Liver (tissue), 3 donors: ENCODE measurements at regions not wholly inside any gene's neighbourhood (a gene's known extent, or its start where the extent isn't known, plus 50 kb on each side); places are given as distances from the start of the nearest gene placed in this dataset.

Experiments
- CTCF ChIP-seq: fragments of 150-350 bp; IDR thresholded peaks from 2 replicates; pipeline ENCODE4 v1.5.1; 2017; ENCODE audit warnings: improper control_type of control experiment, low read depth, low read length; ENCODE audit not compliant: missing input control
- EGR1 ChIP-seq, 2 donors: IDR thresholded peaks; 2 replicates each; pipeline ENCODE4 v1.6.1; 2016 to 2018; ENCODE audit warnings: antibody characterized with exemption in 2 of 2, low read depth in 2 of 2
- GABPA ChIP-seq, 2 donors: IDR thresholded peaks in 1 of 2; conservative IDR thresholded peaks in 1 of 2; 2 replicates each; pipeline ENCODE4 v1.6.1; 2016; ENCODE audit warnings: antibody characterized with exemption in 2 of 2, mild to moderate bottlenecking in 1 of 2, moderate library complexity in 1 of 2
- JUND ChIP-seq, 2 donors: IDR thresholded peaks; 2 replicates each; pipeline ENCODE4 v1.6.1; 2016; ENCODE audit warnings: antibody characterized with exemption in 2 of 2
- RAD21 ChIP-seq, 2 donors: IDR thresholded peaks; 2 replicates each; pipeline ENCODE4 v1.6.1; 2016; ENCODE audit warnings: antibody characterized with exemption in 2 of 2, mild to moderate bottlenecking in 2 of 2
- REST ChIP-seq: IDR thresholded peaks from 2 replicates; pipeline ENCODE4 v1.6.1; 2016; ENCODE audit warnings: antibody characterized with exemption, mild to moderate bottlenecking
- RXRA ChIP-seq, 2 donors: IDR thresholded peaks; 2 replicates each; pipeline ENCODE4 v1.6.1; 2017 to 2018; ENCODE audit warnings: antibody characterized with exemption in 2 of 2, mild to moderate bottlenecking in 1 of 2
- TAF1 ChIP-seq: conservative IDR thresholded peaks from 2 replicates; pipeline ENCODE4 v1.6.1; 2016; ENCODE audit warnings: antibody characterized with exemption, mild to moderate bottlenecking
- YY1 ChIP-seq: IDR thresholded peaks from 2 replicates; pipeline ENCODE4 v1.6.1; 2016; ENCODE audit warnings: antibody characterized with exemption, mild to moderate bottlenecking
- ZBTB33 ChIP-seq: IDR thresholded peaks from 2 replicates; pipeline ENCODE4 v1.6.1; 2016; ENCODE audit warnings: antibody characterized with exemption
- donor health status: healthy.
- donor health status: healthy.

GRCh38 chr2:155372969-155373368 lies 674.5 kb downstream of the KCNJ3 start:
- TF ChIP-seq CTCF (no peak), YY1 (no peak), EGR1 (IDR thresholded peaks at IDR 0.05; ENCODE audit: low read depth in 2 of 2) (no peak), RXRA (IDR thresholded peaks at IDR 0.05) (no peak), RAD21 (IDR thresholded peaks at IDR 0.05) (peak in 1 of 2 donors; percentile 35), JUND (IDR thresholded peaks at IDR 0.05) (no peak), GABPA (IDR thresholded peaks at IDR 0.05 in 1 of 2, conservative IDR thresholded peaks at IDR 0.05 in 1 of 2) (no peak), REST (no peak), ZBTB33 (no peak), TAF1 (no peak)
